HG02678 (cell line): ENCODE measurements at regions not wholly inside any gene's neighbourhood (a gene's known extent, or its start where the extent isn't known, plus 50 kb on each side); places are given as distances from the start of the nearest gene placed in this dataset.

Source experiments
- ATAC-seq: cut with Tn5 transposase; IDR thresholded peaks from one replicate; pipeline ENCODE4 v1.9.1; 2021; ENCODE audit warnings: mild to moderate bottlenecking, moderate library complexity; ENCODE audit not compliant: unreplicated experiment

GRCh38 chr2:59893612-59894011 lies 659.8 kb downstream of the BCL11A start:
- no peak for ATAC-seq

- no peak for ATAC-seq
These were observed 661.1 kb downstream of the BCL11A start for GRCh38 chr2:59892398-59892797.

GRCh38 chr2:59889305-59889704 lies 664.1 kb downstream of the BCL11A start:
- ATAC-seq = no peak

GRCh38 chr2:59888706-59889105 lies 664.7 kb downstream of the BCL11A start:
- no peak for ATAC-seq

GRCh38 chr2:59888015-59888414 lies 665.4 kb downstream of the BCL11A start:
- peak; percentile 96 for ATAC-seq

GRCh38 chr2:59887366-59887765 lies 666.1 kb downstream of the BCL11A start:
- ATAC-seq = no peak

- ATAC-seq = no peak
These were observed 666.7 kb downstream of the BCL11A start for GRCh38 chr2:59886759-59887158.

GRCh38 chr2:59885541-59885940 lies 667.9 kb downstream of the BCL11A start:
- ATAC-seq = no peak

- no peak for ATAC-seq
These were observed 669.3 kb downstream of the BCL11A start for GRCh38 chr2:59884166-59884565.

GRCh38 chr2:59882822-59883221 lies 670.6 kb downstream of the BCL11A start:
- no peak for ATAC-seq

- no peak for ATAC-seq
These were observed 671.2 kb downstream of the BCL11A start for GRCh38 chr2:59882279-59882678.

- ATAC-seq = no peak
These were observed 672.2 kb downstream of the BCL11A start for GRCh38 chr2:59881218-59881617.

- ATAC-seq = no peak
These were observed 673.7 kb downstream of the BCL11A start for GRCh38 chr2:59879700-59880131.

- no peak for ATAC-seq
These were observed 677.6 kb downstream of the BCL11A start for GRCh38 chr2:59875836-59876235.

GRCh38 chr2:59874971-59875755 lies 678.3 kb downstream of the BCL11A start:
- ATAC-seq = no peak

- no peak for ATAC-seq
These were observed 679.1 kb downstream of the BCL11A start for GRCh38 chr2:59874361-59874760.

- no peak for ATAC-seq
These were observed 681.6 kb downstream of the BCL11A start for GRCh38 chr2:59871830-59872229.

GRCh38 chr2:59868981-59869380 lies 684.5 kb downstream of the BCL11A start:
- no peak for ATAC-seq

- no peak for ATAC-seq
These were observed 687.0 kb downstream of the BCL11A start for GRCh38 chr2:59866436-59866835.

GRCh38 chr2:59858540-59858939 lies 694.9 kb downstream of the BCL11A start:
- no peak for ATAC-seq

- ATAC-seq = no peak
These were observed 696.3 kb downstream of the BCL11A start for GRCh38 chr2:59857109-59857508.

GRCh38 chr2:59856391-59856790 lies 697.1 kb downstream of the BCL11A start:
- no peak for ATAC-seq

- ATAC-seq = no peak
These were observed 700.4 kb downstream of the BCL11A start for GRCh38 chr2:59853032-59853431.
